ENCODE measurements at regions not wholly inside any gene's neighbourhood (a gene's known extent, or its start where the extent isn't known, plus 50 kb on each side); places are given as distances from the start of the nearest gene placed in this dataset.
"Not testable (repeated sequence)": the region's sequence is repeated elsewhere in the genome, so short reads cannot be mapped to it uniquely, and the experiment has no call there.

DNA sequence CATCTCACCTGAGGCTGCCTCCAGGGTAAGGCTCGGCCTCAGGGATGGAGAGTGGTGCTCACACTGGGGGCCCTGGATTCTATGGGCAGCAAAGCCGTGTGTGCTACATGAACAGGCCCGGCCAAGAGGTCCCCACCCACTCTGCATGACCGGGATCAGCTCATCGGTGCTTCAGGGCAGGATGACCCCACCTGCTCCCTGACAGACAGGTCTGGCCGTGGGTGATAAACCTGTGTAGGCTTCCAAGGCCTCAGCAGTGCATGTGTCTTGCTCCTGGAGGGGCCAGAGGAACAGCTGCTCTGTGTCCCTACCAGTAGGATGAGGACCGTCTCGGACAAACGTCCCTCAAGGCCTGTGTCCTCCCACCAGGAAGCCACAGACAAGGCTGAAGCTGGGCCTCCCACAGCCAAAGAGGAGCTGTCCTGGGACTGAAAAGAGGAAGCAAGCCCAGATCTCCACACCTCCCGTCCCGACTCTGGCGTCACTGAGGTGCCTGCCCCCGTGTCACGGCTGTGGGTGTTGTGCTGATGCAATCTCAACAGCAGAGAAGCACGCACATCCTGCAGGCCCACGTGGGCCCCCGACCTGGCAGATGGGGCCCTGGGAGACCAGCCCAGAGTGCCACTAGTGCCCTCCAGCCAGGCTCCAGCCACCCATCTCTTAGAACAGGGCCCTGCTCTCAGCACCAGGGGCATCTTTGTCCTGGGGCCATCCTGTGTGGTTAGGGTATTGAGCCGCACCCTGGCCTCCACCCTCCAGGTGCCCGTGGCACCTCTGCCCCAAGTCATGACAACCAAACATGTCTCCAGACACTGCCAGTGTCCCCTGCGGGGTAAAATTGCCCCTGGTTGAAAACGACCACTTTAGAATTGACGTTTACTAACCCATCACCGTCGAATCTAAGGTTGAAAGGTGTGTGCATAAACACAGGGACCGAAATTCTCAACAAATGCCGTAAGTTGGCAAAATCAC is 5455.9 kb upstream of the TPTE start:
- not testable (repeated sequence) for DNase-seq (ENCODE audit: low read depth)

DNA sequence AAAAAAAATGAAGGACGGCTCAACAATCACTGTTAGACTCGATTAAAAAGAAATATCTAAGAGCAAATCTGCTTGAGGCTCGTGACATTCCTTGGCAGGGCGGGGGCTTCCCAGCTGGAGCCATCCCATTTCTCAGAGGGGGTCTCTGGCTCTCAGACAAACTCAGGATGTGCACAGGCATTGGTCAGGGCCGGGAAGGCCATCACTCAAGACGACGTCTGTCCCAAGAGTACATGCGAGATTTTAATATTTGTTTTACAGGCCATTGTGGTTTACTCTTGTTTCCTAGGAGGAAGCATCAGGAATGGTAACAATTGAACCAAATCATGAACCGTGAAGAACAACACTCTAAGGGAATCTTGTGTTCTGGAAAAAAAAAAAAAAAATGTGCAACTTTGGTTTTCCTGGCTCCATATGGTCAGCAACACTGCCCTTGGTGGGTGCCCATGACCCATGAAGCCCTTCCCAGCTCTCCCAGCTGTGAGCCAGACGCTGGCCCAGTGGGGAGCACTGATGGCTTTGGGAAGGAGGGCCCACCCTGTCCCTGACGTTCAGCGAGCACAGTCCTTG is 5454.6 kb upstream of the TPTE start:
- DNase-seq (ENCODE audit: low read depth), result not testable (repeated sequence)

GRCh38 chr21:5067326-5068048 is 5453.9 kb upstream of the TPTE start:
- DNase-seq (ENCODE audit: low read depth), result not testable (repeated sequence)

GRCh38 chr21:5068649-5069048 is 5452.7 kb upstream of the TPTE start:
- not testable (repeated sequence) for DNase-seq (ENCODE audit: low read depth)

DNA sequence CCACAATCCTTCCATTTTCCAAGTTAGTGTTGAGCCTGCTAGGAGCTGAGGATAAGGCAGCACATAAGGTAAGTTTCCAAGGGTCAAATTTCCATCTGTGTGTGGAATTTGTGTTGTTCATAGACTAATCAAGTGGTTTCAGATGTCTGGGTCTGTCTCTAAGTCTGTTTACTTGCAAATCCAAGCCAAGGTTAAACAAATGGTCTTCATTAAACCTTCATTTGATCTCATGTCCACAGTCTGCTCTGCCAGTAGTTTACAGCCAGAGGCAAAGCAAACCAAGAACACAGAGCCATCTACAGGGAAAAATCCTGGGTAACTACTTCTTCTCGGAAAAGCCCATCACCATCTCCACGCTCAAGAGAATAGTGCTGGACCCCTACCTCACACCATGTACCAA is 5450.2 kb upstream of the TPTE start:
- DNase-seq (ENCODE audit: low read depth), result not testable (repeated sequence)

GRCh38 chr21:5076854-5077253 is 5444.5 kb upstream of the TPTE start:
- not testable (repeated sequence) for DNase-seq (ENCODE audit: low read depth)

- DNase-seq (ENCODE audit: low read depth), result not testable (repeated sequence)
Observed at GRCh38 chr21:5079361-5079760, 5442.0 kb upstream of the TPTE start.

DNA sequence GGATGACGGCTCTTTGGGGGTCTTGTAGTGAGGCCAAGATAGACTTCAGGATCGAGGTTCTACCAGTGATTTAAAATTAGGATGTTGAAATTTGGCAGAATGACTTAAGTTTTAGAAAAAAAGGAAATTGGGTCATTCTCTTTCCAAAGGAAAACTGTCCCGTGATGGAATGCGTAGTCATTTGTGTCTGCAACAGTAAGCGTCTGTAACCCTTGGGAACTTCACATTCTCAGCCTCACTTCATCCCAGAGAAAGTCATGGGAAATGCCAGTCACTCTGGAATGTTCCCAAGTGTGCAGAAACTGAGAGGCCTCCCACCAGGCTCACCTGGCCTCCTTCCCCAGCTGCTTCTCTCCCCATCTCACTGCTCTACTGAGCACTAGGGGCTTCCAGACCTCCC is 5441.4 kb upstream of the TPTE start:
- DNase-seq (ENCODE audit: low read depth), result not testable (repeated sequence)

GRCh38 chr21:5084246-5084645 is 5437.1 kb upstream of the TPTE start:
- not testable (repeated sequence) for DNase-seq (ENCODE audit: low read depth)

DNA sequence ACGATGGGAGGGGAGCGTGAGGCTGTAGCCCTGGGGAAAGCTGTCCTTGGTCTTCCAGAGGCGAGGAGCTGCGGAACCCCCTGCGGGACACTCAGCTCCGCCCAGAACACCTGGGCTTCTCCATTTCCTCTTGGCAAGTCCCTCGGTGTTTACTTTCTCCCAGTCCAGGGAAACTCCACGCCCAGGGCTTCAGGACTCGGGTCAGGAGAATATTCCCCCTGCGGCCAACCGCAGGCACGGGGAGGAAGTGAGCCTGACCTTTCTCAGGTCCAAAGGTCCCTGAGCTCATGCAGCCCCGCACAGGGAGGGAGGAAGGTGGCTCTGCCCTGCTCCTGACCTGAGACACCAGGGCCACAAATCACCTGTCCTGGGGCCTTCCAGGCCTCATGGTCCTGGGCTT is 5435.9 kb upstream of the TPTE start:
- not testable (repeated sequence) for DNase-seq (ENCODE audit: low read depth)

GRCh38 chr21:5086416-5086815 is 5435.0 kb upstream of the TPTE start:
- not testable (repeated sequence) for DNase-seq (ENCODE audit: low read depth)

DNA sequence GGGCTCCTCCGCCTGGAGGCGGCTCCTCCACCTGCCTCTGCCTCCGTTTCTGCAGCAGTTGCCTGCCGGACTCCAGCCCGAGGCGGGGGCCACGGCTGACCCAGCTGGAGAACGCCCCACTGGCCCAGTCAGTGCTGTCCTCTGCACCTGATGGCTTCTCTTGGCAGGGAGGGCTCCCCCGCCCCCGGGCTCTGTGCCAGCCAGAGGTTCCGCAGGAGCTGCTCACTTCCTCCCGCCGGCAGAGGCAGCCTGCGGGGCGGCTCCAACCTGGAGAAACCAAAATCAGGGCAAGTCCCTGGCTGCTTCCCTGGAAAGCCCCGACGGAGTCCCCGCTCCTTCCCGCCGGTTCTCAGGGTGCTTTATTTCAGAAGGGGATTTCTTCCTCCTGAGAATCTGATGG is 5432.6 kb upstream of the TPTE start:
- not testable (repeated sequence) for DNase-seq (ENCODE audit: low read depth)

GRCh38 chr21:5089399-5090089 is 5431.8 kb upstream of the TPTE start:
- not testable (repeated sequence) for DNase-seq (ENCODE audit: low read depth)

DNA sequence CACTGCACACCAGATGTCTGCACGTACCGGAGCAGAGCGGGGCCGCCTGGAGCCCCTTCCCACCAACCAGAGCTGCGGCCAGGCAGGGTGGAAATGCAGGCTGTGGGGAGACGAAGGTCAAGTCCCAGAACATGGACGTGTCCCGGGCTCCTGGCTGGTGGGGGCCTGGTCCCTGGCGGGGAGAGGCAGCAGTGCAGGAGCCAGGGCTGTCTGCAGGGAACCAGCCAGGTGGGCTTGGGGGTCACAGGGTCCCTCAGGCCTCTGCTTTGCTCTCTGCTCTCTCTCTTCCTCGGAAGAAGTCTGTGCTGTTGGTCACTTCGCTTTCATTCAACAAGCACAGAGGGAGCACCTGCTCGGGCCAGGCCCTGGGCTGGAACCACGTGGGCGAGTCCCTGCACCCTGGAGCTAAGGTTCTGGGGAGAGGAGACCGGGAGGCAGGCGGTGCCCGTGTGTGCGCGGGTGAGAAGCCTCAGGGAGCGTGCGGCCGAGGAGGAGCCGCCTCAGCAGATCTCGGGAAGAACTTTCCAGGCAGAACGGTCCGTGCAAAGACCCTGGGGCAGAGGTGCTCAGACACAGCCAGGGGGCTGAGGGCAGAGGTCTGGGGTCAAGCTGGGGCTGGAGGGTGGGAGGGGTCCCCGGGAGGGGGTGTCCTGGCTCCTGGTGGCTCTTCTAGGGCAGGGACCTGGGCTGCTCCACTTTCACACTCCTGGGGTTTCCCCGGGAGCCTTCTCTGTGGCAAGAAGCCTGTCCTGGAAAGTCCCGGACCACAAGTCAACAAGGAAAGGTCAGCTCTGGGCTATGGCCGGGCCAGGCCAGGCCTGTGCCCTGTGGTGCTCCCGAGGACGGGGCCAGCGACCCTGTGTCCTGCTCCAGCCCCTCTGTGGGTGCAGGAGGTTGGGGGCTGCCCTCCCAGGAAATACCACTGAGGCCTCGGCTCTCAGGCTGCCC is 5431.0 kb upstream of the TPTE start:
- not testable (repeated sequence) for DNase-seq (ENCODE audit: low read depth)

DNA sequence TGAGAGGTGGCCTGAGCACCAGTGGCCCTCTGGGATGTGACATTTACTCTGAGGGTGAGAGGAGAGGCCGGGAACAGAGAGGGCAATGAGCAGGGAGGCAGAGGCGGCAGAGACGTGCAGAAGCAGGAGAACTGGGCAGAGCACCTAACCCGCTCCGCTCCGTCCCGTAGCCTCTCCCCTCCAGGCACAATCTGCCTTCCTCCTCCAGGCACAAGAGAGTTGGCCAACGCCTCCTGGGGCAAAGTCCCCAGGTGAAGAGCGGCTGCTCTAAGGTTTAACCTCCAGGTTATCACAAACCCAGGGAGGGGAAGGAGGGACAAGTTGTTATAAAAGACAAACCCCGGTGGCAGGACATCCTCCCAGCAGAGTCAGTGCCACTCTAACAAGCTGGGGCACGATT is 5430.1 kb upstream of the TPTE start:
- DNase-seq (ENCODE audit: low read depth), result not testable (repeated sequence)

- not testable (repeated sequence) for DNase-seq (ENCODE audit: low read depth)
Observed at GRCh38 chr21:5095628-5096027, 5425.8 kb upstream of the TPTE start.

DNA sequence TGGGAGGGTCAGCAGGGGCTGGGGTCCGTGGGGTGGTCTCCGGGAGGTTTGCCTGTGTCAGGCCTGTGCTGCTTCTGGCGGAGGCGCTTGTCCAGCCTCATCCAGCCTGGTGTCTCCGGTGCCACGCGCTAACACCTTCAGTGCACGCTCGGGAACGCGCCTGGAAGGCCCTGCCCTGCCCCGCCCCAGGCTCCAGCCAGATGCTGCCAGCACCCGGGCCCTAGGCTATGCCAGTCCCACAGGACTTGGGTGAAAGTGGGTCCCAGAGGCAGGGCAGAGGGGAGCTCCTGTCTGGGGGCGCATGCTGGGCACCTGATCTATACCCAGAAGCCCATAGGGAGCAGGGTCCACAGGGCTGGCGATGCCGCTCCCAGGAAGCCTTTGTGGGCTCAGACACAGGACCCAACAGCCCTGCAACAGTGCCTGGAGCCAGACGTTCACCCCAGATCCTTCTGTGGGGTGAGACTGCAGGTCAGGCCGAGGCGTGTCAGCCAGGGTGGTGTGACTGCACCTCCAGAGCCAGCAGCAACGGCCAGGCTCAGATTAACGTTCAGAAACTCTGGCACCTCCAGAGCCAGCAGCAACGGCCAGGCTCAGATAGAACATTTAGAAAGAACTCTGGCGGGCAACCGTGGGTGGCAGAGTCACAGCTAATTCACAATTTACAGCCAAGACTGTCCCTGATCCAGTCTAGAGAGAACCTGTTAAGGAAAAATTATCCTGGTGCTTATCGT is 5423.2 kb upstream of the TPTE start:
- DNase-seq (ENCODE audit: low read depth), result not testable (repeated sequence)

- not testable (repeated sequence) for DNase-seq (ENCODE audit: low read depth)
Observed at GRCh38 chr21:5100604-5101174, 5420.7 kb upstream of the TPTE start.

DNA sequence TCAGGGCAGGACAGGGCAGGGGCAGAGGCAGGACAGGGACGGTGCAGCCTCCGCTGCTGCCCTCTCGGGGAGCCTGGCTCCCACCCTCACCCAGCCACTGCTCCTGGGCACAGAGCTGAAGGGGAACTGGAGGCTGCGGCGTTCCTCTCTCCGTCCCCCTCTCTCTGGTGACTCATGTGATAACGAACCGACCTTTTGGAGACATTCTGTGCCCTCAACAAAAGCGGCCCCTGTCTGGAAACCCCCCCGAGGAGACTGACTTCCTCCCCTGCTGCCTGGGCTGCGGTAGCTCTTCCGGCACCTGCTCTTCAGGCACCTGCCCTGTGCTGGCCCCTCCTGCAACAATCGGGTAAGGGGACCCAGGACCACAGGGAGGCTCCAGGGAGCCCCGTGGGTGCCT is 5419.6 kb upstream of the TPTE start:
- DNase-seq (ENCODE audit: low read depth), result not testable (repeated sequence)

All from GM04503 (cell line).